Panc1 (cell line): ENCODE measurements at regions not wholly inside any gene's neighbourhood (a gene's known extent, or its start where the extent isn't known, plus 50 kb on each side); places are given as distances from the start of the nearest gene placed in this dataset.

ENCODE experiments used
- ATAC-seq: fragments of 200-7000 bp; cut with Tn5 transposase; 2 replicates; pipeline ENCODE4 v1.9.1; 2020; ENCODE audit warnings: mild to moderate bottlenecking, moderate library complexity
- BruUV-seq: library from RNA; stranded (reverse); fragments of 400-500 nt; replicated peaks from 2 replicates; lab custom pipeline; 2021; lab: Mats Ljungman, UMichigan
- CTCF ChIA-PET: fragments of 300-600 bp; sonication (Branson Sonifier 250); formaldehyde crosslinking; loops from one replicate; lab custom pipeline; 2022; ENCODE audit warnings: antibody characterized with exemption; lab: Charles Lee
- POLR2A ChIA-PET: fragments of 300-600 bp; sonication (Branson Sonifier 250); formaldehyde crosslinking; loops from one replicate; lab custom pipeline; 2022; ENCODE audit warnings: antibody characterized with exemption; lab: Charles Lee
- DNase-seq: peaks from one replicate; pipeline ENCODE4 v3.0.0-alpha.2; 2010; ENCODE audit warnings: low read depth, low spot score
- H3K27ac ChIP-seq: 2 replicates; pipeline ENCODE4 v1.5.1; 2011; ENCODE audit warnings: mild to moderate bottlenecking, low read length, inconsistent platforms
- H3K27me3 ChIP-seq: fragments of 200-500 bp; sonication (Bioruptor generic); 2 replicates; pipeline ENCODE4 v1.6.0; 2014; ENCODE audit warnings: low read length, inconsistent platforms; ENCODE audit not compliant: control insufficient read depth, insufficient read depth
- H3K36me3 ChIP-seq: fragments of 200-500 bp; sonication (Bioruptor generic); 2 replicates; pipeline ENCODE4 v1.5.1; 2014; ENCODE audit warnings: inconsistent platforms, mild to moderate bottlenecking, low read length, moderate library complexity; ENCODE audit not compliant: control insufficient read depth, insufficient read depth
- H3K4me1 ChIP-seq: 2 replicates; pipeline ENCODE4 v1.5.1; 2011; ENCODE audit warnings: inconsistent platforms, mild to moderate bottlenecking, low read length, moderate library complexity; ENCODE audit not compliant: control insufficient read depth, insufficient read depth
- H3K4me3 ChIP-seq, 2 experiments: 2 replicates each; pipeline ENCODE4 v1.5.1; 2011 to 2012; ENCODE audit warnings: low read depth in 2 of 2, low read length in 2 of 2, mild to moderate bottlenecking in 2 of 2, inconsistent platforms in 1 of 2, moderate library complexity in 1 of 2
- H3K9me3 ChIP-seq: fragments of 200-500 bp; sonication (Bioruptor generic); 2 replicates; pipeline ENCODE4 v1.5.1; 2014; ENCODE audit warnings: low read depth, mild to moderate bottlenecking, inconsistent platforms, low read length, moderate library complexity; ENCODE audit not compliant: control insufficient read depth, insufficient read depth
- CTCF ChIP-seq: fragments of 450-650 bp; IDR thresholded peaks from 2 replicates; pipeline ENCODE4 v1.5.1; 2017; ENCODE audit warnings: mild to moderate bottlenecking
- POLR2AphosphoS5 ChIP-seq: IDR thresholded peaks from 2 replicates; pipeline ENCODE4 v1.6.1; 2012; ENCODE audit warnings: mild to moderate bottlenecking, low read depth, low read length, moderate library complexity
- REST ChIP-seq, 2 experiments: IDR thresholded peaks; 2 replicates each; pipeline ENCODE4 v1.6.1; 2011 to 2012; ENCODE audit warnings: low read depth in 2 of 2, control low read depth in 1 of 2, low read length in 1 of 2, mild to moderate bottlenecking in 1 of 2, moderate library complexity in 1 of 2; ENCODE audit not compliant: insufficient read depth in 1 of 2
- SIN3A ChIP-seq: IDR thresholded peaks from 2 replicates; pipeline ENCODE4 v1.6.1; 2012; ENCODE audit warnings: low read depth, mild to moderate bottlenecking, low read length, moderate library complexity, borderline replicate concordance; ENCODE audit not compliant: insufficient read depth
- TCF7L2 ChIP-seq: IDR thresholded peaks from 2 replicates; pipeline ENCODE4 v1.6.1; 2011; ENCODE audit warnings: mild to moderate bottlenecking, low read depth, low read length, inconsistent platforms
- in situ Hi-C: cut with HindIII; loops from 2 replicates; pipeline ENCODE4 v1.10.0; 2016; ENCODE audit warnings: low sequenced_read_pairs, low pct_unique_long_range_greater_than_20kb
- intact Hi-C: fragments of 100-400 bp; cut with micrococcal nuclease; formaldehyde crosslinking; loops from one replicate; pipeline ENCODE4 v1.10.0; 2022; ENCODE audit not compliant: unreplicated experiment

GRCh38 chr15:70204652-70205051 is 106.9 kb upstream of the TLE3 start:
- Histone ChIP-seq H3K9me3 (no peaks in the 10 kb centered on the region), H3K27ac (no peak overlapping the region), H3K36me3 (no peaks in the 10 kb centered on the region), H3K27me3 (no peaks in the 10 kb centered on the region), H3K4me3 (no peak overlapping the region), H3K4me1 (no peaks in the 10 kb centered on the region)
- ATAC-seq (no peak), DNase-seq (no peak)
- in situ Hi-C loops (no loop called here), intact Hi-C loops (no loop called here)
- CTCF ChIA-PET: no interaction called here
- TF ChIP-seq CTCF (no peak), REST (IDR thresholded peaks at IDR 0.05; ENCODE audit: insufficient read depth in 1 of 2, low read depth in 2 of 2, low read length in 1 of 2) (no peak), TCF7L2 (no peak), POLR2AphosphoS5 (no peak), SIN3A (no peak)
- POLR2A ChIA-PET: no interaction called here
- BruUV-seq: no TSS peak

- DNase-seq (no peak), ATAC-seq (no peak)
- Histone ChIP-seq H3K4me1 (no peaks in the 10 kb centered on the region), H3K4me3 (no peak overlapping the region), H3K27ac (no peak overlapping the region), H3K9me3 (no peaks in the 10 kb centered on the region), H3K36me3 (no peaks in the 10 kb centered on the region), H3K27me3 (no peaks in the 10 kb centered on the region)
- ChIA-PET CTCF (no interaction called here), POLR2A (no interaction called here)
- in situ Hi-C loops (no loop called here), intact Hi-C loops (no loop called here)
- TF ChIP-seq SIN3A (no peak), CTCF (no peak), REST (IDR thresholded peaks at IDR 0.05; ENCODE audit: insufficient read depth in 1 of 2, low read depth in 2 of 2, low read length in 1 of 2) (no peak), POLR2AphosphoS5 (no peak), TCF7L2 (no peak)
- BruUV-seq: no TSS peak
Observed at GRCh38 chr15:70203981-70204560, 106.4 kb upstream of the TLE3 start.
